ENCODE measurements at regions not wholly inside any gene's neighbourhood (a gene's known extent, or its start where the extent isn't known, plus 50 kb on each side); places are given as distances from the start of the nearest gene placed in this dataset.

GRCh38 chr7:52851547-52851946, 183.9 kb upstream of the POM121L12 start:
- TF ChIP-seq, protein P1, sequence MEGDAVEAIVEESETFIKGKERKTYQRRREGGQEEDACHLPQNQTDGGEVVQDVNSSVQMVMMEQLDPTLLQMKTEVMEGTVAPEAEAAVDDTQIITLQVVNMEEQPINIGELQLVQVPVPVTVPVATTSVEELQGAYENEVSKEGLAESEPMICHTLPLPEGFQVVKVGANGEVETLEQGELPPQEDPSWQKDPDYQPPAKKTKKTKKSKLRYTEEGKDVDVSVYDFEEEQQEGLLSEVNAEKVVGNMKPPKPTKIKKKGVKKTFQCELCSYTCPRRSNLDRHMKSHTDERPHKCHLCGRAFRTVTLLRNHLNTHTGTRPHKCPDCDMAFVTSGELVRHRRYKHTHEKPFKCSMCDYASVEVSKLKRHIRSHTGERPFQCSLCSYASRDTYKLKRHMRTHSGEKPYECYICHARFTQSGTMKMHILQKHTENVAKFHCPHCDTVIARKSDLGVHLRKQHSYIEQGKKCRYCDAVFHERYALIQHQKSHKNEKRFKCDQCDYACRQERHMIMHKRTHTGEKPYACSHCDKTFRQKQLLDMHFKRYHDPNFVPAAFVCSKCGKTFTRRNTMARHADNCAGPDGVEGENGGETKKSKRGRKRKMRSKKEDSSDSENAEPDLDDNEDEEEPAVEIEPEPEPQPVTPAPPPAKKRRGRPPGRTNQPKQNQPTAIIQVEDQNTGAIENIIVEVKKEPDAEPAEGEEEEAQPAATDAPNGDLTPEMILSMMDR (IDR thresholded peaks at IDR 0.05): no peak
- TF ChIP-seq POLR2A (IDR thresholded peaks at IDR 0.05): no peak
- TF ChIP-seq POLR2AphosphoS5 (IDR thresholded peaks at IDR 0.05): no peak

Measured in sigmoid colon (tissue), 4 donors.